ENCODE measurements at regions not wholly inside any gene's neighbourhood (a gene's known extent, or its start where the extent isn't known, plus 50 kb on each side); places are given as distances from the start of the nearest gene placed in this dataset.

GRCh38 chr4:28221536-28221935 is 1360.9 kb downstream of the STIM2 start:
- Histone ChIP-seq H3K4me3 (ENCODE audit: insufficient read depth, low read depth, low read length) (no peak overlapping the region), H3K9me3 (ENCODE audit: control insufficient read depth, low read length) (no peaks in the 10 kb centered on the region), H3K27ac (ENCODE audit: insufficient read depth, low read depth, low read length, poor library complexity, severe bottlenecking) (no peak overlapping the region), H3K27me3 (ENCODE audit: control insufficient read depth, insufficient read depth, low read length, poor library complexity, severe bottlenecking) (no peaks in the 10 kb centered on the region), H3K36me3 (ENCODE audit: control insufficient read depth, insufficient read depth, low read length) (no peaks in the 10 kb centered on the region), H3K4me1 (ENCODE audit: control insufficient read depth, insufficient read depth, low read length) (no peaks in the 10 kb centered on the region)
- WGBS, 2 experiments = 92 to 97% methylated on average over 1 of the region's 1 CpG

- Histone ChIP-seq H3K9me3 (ENCODE audit: control insufficient read depth, low read length) (no peaks in the 10 kb centered on the region), H3K27me3 (ENCODE audit: control insufficient read depth, insufficient read depth, low read length, poor library complexity, severe bottlenecking) (no peaks in the 10 kb centered on the region), H3K4me3 (ENCODE audit: insufficient read depth, low read depth, low read length) (no peak overlapping the region), H3K36me3 (ENCODE audit: control insufficient read depth, insufficient read depth, low read length) (no peaks in the 10 kb centered on the region), H3K4me1 (ENCODE audit: control insufficient read depth, insufficient read depth, low read length) (peaks cover 10% of the 10 kb centered on the region), H3K27ac (ENCODE audit: insufficient read depth, low read depth, low read length, poor library complexity, severe bottlenecking) (no peak overlapping the region)
- WGBS, 2 experiments = 69 to 83% methylated on average over 2 of the region's 2 CpGs
These were observed 1364.4 kb downstream of the STIM2 start for GRCh38 chr4:28225050-28225449.

DNA sequence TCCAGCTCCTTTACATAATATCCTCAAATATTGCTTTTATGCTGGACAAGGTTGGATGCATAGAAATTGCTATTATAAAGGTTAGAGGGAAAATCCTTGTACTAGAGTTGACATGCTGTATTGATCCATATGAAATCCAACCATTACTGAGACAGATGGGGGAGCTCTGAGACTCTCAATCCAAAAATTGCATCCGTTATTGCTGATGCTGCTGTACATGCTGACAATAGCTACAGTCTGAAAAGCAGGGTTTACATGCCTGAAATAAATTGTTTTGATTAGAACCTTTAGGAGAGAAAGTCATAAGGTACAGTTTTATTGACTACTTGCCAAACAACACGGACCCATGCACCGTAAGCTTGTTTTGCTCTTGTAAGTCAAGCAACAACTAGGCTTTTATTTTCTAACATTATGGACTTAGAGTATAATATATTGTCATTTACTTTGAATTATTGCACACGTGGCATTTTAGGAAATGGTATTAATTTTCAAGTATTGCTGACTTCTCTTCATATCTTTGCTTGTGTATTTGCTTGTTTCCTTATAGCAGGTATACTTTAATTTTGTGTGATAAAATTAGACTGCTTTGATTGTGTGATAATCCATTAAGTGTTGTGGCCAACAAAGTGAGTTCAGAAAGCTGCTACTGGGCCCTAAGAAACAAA is 1365.2 kb downstream of the STIM2 start:
- Histone ChIP-seq H3K27me3 (ENCODE audit: control insufficient read depth, insufficient read depth, low read length, poor library complexity, severe bottlenecking) (no peaks in the 10 kb centered on the region), H3K27ac (ENCODE audit: insufficient read depth, low read depth, low read length, poor library complexity, severe bottlenecking) (no peak overlapping the region), H3K4me1 (ENCODE audit: control insufficient read depth, insufficient read depth, low read length) (peaks cover 10% of the 10 kb centered on the region), H3K4me3 (ENCODE audit: insufficient read depth, low read depth, low read length) (no peak overlapping the region), H3K36me3 (ENCODE audit: control insufficient read depth, insufficient read depth, low read length) (no peaks in the 10 kb centered on the region), H3K9me3 (ENCODE audit: control insufficient read depth, low read length) (no peaks in the 10 kb centered on the region)
- WGBS, 2 experiments = 82 to 94% methylated on average over 3 to 4 of the region's 4 CpGs

DNA sequence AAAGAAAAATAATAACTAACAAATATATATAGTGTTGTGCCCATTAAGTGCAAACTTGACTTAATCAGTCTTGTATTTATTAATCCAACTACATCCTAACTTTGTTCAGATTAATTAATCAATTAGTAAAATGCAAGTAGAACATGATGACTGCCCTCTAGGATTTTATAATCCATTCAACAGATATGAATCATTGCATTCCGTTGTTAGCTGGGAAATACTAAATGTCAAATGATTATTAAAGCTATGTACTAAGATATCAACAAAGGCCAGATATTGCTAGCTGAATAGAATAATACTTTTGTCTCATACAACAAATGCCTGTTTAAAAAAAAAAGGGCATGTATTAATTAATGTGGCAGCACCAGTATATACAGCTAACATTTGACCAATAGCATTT is 1366.3 kb downstream of the STIM2 start:
- WGBS, 2 experiments = 80 to 100% methylated on average over 1 of the region's 1 CpG
- Histone ChIP-seq H3K4me3 (ENCODE audit: insufficient read depth, low read depth, low read length) (no peak overlapping the region), H3K36me3 (ENCODE audit: control insufficient read depth, insufficient read depth, low read length) (no peaks in the 10 kb centered on the region), H3K27me3 (ENCODE audit: control insufficient read depth, insufficient read depth, low read length, poor library complexity, severe bottlenecking) (no peaks in the 10 kb centered on the region), H3K4me1 (ENCODE audit: control insufficient read depth, insufficient read depth, low read length) (peaks cover 10% of the 10 kb centered on the region), H3K27ac (ENCODE audit: insufficient read depth, low read depth, low read length, poor library complexity, severe bottlenecking) (no peak overlapping the region), H3K9me3 (ENCODE audit: control insufficient read depth, low read length) (no peaks in the 10 kb centered on the region)

- 69 to 77% methylated on average over 1 of the region's 1 CpG for WGBS, 2 experiments
- Histone ChIP-seq H3K9me3 (ENCODE audit: control insufficient read depth, low read length) (no peaks in the 10 kb centered on the region), H3K4me1 (ENCODE audit: control insufficient read depth, insufficient read depth, low read length) (peaks cover 10% of the 10 kb centered on the region), H3K36me3 (ENCODE audit: control insufficient read depth, insufficient read depth, low read length) (no peaks in the 10 kb centered on the region), H3K4me3 (ENCODE audit: insufficient read depth, low read depth, low read length) (no peak overlapping the region), H3K27me3 (ENCODE audit: control insufficient read depth, insufficient read depth, low read length, poor library complexity, severe bottlenecking) (no peaks in the 10 kb centered on the region), H3K27ac (ENCODE audit: insufficient read depth, low read depth, low read length, poor library complexity, severe bottlenecking) (no peak overlapping the region)
These were observed 1367.1 kb downstream of the STIM2 start for GRCh38 chr4:28227764-28228163.

DNA sequence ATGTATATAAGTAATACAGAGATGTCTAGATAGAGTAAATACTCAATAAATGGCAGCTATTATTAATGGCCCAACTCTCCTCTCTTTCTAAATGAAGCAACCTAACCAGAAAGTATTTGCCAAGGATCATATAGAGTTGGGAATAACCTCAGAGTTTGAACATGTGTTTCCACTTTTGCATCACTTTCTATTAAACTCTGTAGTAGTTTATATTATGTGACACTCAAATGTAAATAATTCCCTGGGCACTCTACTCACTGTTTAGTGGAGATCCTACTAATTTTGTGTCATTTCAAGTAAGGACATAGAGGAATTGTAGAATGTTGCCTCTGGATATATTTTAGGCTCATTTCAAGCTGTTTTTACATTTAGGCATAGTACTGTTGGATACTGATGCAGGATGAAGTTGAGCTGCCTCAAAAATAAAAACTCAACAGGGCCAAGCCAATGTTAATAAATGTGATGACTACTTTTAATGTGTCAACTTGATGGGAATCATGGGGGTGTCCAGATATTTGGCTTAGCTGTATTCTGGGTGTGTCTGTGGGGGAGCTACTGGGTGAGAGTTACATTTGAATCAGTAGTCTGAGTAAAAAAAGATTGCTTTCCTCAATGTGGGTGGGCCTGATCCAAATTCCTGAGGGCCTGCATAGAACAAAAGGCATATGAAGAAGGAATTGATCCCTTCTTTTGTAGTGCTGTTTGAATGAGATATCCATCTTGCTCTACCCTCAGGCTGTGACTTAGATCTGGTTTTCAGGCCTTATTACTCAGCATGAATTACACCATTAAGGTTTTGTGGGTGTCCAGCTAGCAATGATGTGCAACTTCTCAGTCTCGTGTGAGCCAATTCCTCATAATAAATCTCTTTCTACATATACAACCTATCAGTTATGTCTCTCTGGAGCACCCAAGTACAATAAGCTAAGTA is 1368.2 kb downstream of the STIM2 start:
- Histone ChIP-seq H3K36me3 (ENCODE audit: control insufficient read depth, insufficient read depth, low read length) (no peaks in the 10 kb centered on the region), H3K27me3 (ENCODE audit: control insufficient read depth, insufficient read depth, low read length, poor library complexity, severe bottlenecking) (no peaks in the 10 kb centered on the region), H3K4me1 (ENCODE audit: control insufficient read depth, insufficient read depth, low read length) (peaks cover 10% of the 10 kb centered on the region), H3K27ac (ENCODE audit: insufficient read depth, low read depth, low read length, poor library complexity, severe bottlenecking) (no peak overlapping the region), H3K9me3 (ENCODE audit: control insufficient read depth, low read length) (no peaks in the 10 kb centered on the region), H3K4me3 (ENCODE audit: insufficient read depth, low read depth, low read length) (no peak overlapping the region)
- 50 to 78% methylated on average over 1 of the region's 1 CpG for WGBS, 2 experiments

DNA sequence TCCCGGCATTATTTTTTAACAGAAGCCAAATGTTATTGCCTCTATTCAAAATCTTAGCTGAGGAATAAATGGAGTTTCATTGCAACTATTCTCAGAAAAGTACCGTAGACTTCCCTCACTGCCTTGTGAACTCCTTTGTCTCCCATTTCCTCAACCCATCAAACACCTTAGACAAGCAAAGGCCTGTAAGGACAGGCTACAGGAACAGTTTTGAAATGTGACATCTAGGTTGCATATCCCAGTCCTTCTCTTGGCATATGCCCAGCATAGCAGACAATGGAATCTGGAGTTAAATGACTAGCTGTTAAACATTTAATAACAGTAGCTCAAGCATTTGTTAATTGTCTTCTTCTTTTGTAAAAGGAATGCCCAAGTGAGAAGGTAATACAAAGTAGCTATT is 1371.7 kb downstream of the STIM2 start:
- no peak overlapping the region for H3K27ac ChIP-seq (ENCODE audit: insufficient read depth, low read depth, low read length, poor library complexity, severe bottlenecking)
- H3K9me3 ChIP-seq (ENCODE audit: control insufficient read depth, low read length) = no peaks in the 10 kb centered on the region
- H3K4me1 ChIP-seq (ENCODE audit: control insufficient read depth, insufficient read depth, low read length) = peaks cover 10% of the 10 kb centered on the region
- H3K27me3 ChIP-seq (ENCODE audit: control insufficient read depth, insufficient read depth, low read length, poor library complexity, severe bottlenecking) = no peaks in the 10 kb centered on the region
- WGBS, 2 experiments = 92 to 98% methylated on average over 2 of the region's 2 CpGs
- H3K36me3 ChIP-seq (ENCODE audit: control insufficient read depth, insufficient read depth, low read length) = no peaks in the 10 kb centered on the region
- no peak overlapping the region for H3K4me3 ChIP-seq (ENCODE audit: insufficient read depth, low read depth, low read length)

DNA sequence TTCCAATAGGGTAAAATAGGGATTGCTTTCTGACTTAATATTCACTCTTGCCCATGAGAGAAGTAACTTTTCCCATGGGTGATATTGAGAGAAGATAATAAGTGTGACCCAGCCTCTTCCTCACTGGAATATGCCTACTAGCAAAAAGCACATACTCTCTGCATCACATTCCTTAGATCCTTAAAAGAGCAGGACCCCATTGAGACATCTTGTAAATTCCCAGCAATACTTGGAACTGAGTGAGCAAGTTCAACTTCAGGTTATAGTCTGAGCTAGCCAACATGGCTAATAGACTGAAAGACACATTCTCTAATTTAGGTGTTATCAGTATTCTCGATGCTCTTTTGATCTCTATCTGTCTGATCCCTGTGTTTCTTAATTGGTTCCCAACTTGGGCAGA is 1372.3 kb downstream of the STIM2 start:
- 92 to 100% methylated on average over 1 of the region's 1 CpG for WGBS, 2 experiments
- Histone ChIP-seq H3K9me3 (ENCODE audit: control insufficient read depth, low read length) (no peaks in the 10 kb centered on the region), H3K27me3 (ENCODE audit: control insufficient read depth, insufficient read depth, low read length, poor library complexity, severe bottlenecking) (no peaks in the 10 kb centered on the region), H3K4me3 (ENCODE audit: insufficient read depth, low read depth, low read length) (no peak overlapping the region), H3K36me3 (ENCODE audit: control insufficient read depth, insufficient read depth, low read length) (no peaks in the 10 kb centered on the region), H3K27ac (ENCODE audit: insufficient read depth, low read depth, low read length, poor library complexity, severe bottlenecking) (no peak overlapping the region), H3K4me1 (ENCODE audit: control insufficient read depth, insufficient read depth, low read length) (peaks cover 10% of the 10 kb centered on the region)

DNA sequence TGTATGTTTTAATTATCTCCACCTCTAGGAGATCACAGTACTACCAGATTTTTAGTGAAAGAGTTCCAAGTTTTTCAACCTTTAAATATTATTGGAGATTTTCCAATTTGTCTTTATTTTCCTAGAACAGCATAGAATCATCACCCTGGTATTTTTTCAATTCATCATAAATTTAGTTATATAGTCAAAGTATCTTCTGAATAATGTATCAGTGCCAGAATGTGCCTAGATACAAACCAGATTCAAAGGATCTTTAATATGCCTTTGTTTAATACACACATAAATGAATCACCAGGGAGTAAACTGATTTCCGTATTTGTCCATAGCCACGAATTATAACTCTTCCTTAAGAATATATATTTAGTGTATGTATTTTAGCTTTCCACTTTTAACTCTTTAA is 1373.1 kb downstream of the STIM2 start:
- peaks cover 10% of the 10 kb centered on the region for H3K4me1 ChIP-seq (ENCODE audit: control insufficient read depth, insufficient read depth, low read length)
- H3K4me3 ChIP-seq (ENCODE audit: insufficient read depth, low read depth, low read length) = no peak overlapping the region
- H3K27me3 ChIP-seq (ENCODE audit: control insufficient read depth, insufficient read depth, low read length, poor library complexity, severe bottlenecking) = no peaks in the 10 kb centered on the region
- no peaks in the 10 kb centered on the region for H3K9me3 ChIP-seq (ENCODE audit: control insufficient read depth, low read length)
- no peak overlapping the region for H3K27ac ChIP-seq (ENCODE audit: insufficient read depth, low read depth, low read length, poor library complexity, severe bottlenecking)
- H3K36me3 ChIP-seq (ENCODE audit: control insufficient read depth, insufficient read depth, low read length) = no peaks in the 10 kb centered on the region
- no CpG with 5 or more reads among the region's 2 CpGs for WGBS, 2 experiments

- H3K27me3 ChIP-seq (ENCODE audit: control insufficient read depth, insufficient read depth, low read length, poor library complexity, severe bottlenecking) = no peaks in the 10 kb centered on the region
- peak overlapping the region; percentile 69 for H3K27ac ChIP-seq (ENCODE audit: insufficient read depth, low read depth, low read length, poor library complexity, severe bottlenecking)
- WGBS, 2 experiments = 61 to 66% methylated on average over 2 to 3 of the region's 3 CpGs
- no peaks in the 10 kb centered on the region for H3K4me1 ChIP-seq (ENCODE audit: control insufficient read depth, insufficient read depth, low read length)
- no peak overlapping the region for H3K4me3 ChIP-seq (ENCODE audit: insufficient read depth, low read depth, low read length)
- H3K36me3 ChIP-seq (ENCODE audit: control insufficient read depth, insufficient read depth, low read length) = no peaks in the 10 kb centered on the region
- no peaks in the 10 kb centered on the region for H3K9me3 ChIP-seq (ENCODE audit: control insufficient read depth, low read length)
These were observed 1378.2 kb downstream of the STIM2 start for GRCh38 chr4:28238876-28239275.

Measured in ectodermal cell (in vitro differentiated cells).